GM23338 (cell line): ENCODE measurements at regions not wholly inside any gene's neighbourhood (a gene's known extent, or its start where the extent isn't known, plus 50 kb on each side); places are given as distances from the start of the nearest gene placed in this dataset.

Experiments
- CREB1 ChIP-seq: fragments of 250-450 bp; sonication (Bioruptor Pico); IDR thresholded peaks from 2 replicates; pipeline ENCODE4 v1.5.0; 2020; ENCODE audit warnings: low read depth, mild to moderate bottlenecking, moderate library complexity
- CTCF ChIP-seq, 2 experiments: fragments of 200-600 bp in 1 of 2; sonication (generic) in 1 of 2; conservative IDR thresholded peaks; 2 replicates each; pipeline versions ENCODE4 v1.5.1 to v1.6.1; 2016 to 2017; ENCODE audit warnings: antibody characterized with exemption in 2 of 2, low read depth in 2 of 2, mild to moderate bottlenecking in 2 of 2, moderate library complexity in 1 of 2
- ETS1 ChIP-seq: IDR thresholded peaks from 2 replicates; pipeline ENCODE4 v1.6.1; 2016; ENCODE audit warnings: antibody characterized with exemption
- EZH2 ChIP-seq: fragments of 200-600 bp; sonication (generic); IDR thresholded peaks from one replicate; pipeline ENCODE4 v1.8.0; 2017; ENCODE audit warnings: antibody characterized with exemption, mild to moderate bottlenecking, low read depth; ENCODE audit not compliant: unreplicated experiment
- EZH2phosphoT487 ChIP-seq: fragments of 200-600 bp; sonication (generic); IDR thresholded peaks from one replicate; pipeline ENCODE4 v1.8.1; 2018; ENCODE audit warnings: antibody characterized with exemption; ENCODE audit not compliant: unreplicated experiment
- JUNB ChIP-seq: IDR thresholded peaks from one replicate; pipeline ENCODE4 v1.6.1; 2016; ENCODE audit warnings: antibody characterized with exemption; ENCODE audit not compliant: unreplicated experiment
- NANOG ChIP-seq: IDR thresholded peaks from 2 replicates; pipeline ENCODE4 v1.6.1; 2016; ENCODE audit warnings: antibody characterized with exemption, borderline replicate concordance
- POLR2AphosphoS5 ChIP-seq: IDR thresholded peaks from 2 replicates; pipeline ENCODE4 v1.6.1; 2016; ENCODE audit warnings: antibody characterized with exemption, low read depth
- STAT1 ChIP-seq: IDR thresholded peaks from one replicate; pipeline ENCODE4 v1.6.1; 2016; ENCODE audit warnings: antibody characterized with exemption; ENCODE audit not compliant: unreplicated experiment
- ZNF114 ChIP-seq: fragments of 250-450 bp; sonication (Bioruptor Pico); IDR thresholded peaks from 2 replicates; pipeline ENCODE4 v1.5.0; 2020; ENCODE audit warnings: mild to moderate bottlenecking, moderate library complexity
- ZNF331 ChIP-seq: fragments of 250-450 bp; sonication (Bioruptor Pico); IDR thresholded peaks from 2 replicates; pipeline ENCODE4 v1.5.0; 2020; ENCODE audit warnings: low read depth, mild to moderate bottlenecking, moderate library complexity
- ZNF462 ChIP-seq: fragments of 250-450 bp; sonication (Bioruptor Pico); IDR thresholded peaks from 2 replicates; pipeline ENCODE4 v1.5.0; 2020; ENCODE audit warnings: mild to moderate bottlenecking, moderate library complexity
- TF ChIP-seq, protein P1 (sequence below): IDR thresholded peaks from one replicate; pipeline ENCODE4 v1.6.1; 2018; ENCODE audit warnings: antibody characterized with exemption; ENCODE audit not compliant: unreplicated experiment

- no peak for TF ChIP-seq CTCF (conservative IDR thresholded peaks at IDR 0.05; ENCODE audit: low read depth in 2 of 2)
- no peak for TF ChIP-seq ZNF462 (CRISPR knock-in tag)
- TF ChIP-seq EZH2 = no peak
- no peak for TF ChIP-seq EZH2phosphoT487
- no peak for TF ChIP-seq POLR2AphosphoS5
- TF ChIP-seq JUNB = no peak
- TF ChIP-seq, protein P1, sequence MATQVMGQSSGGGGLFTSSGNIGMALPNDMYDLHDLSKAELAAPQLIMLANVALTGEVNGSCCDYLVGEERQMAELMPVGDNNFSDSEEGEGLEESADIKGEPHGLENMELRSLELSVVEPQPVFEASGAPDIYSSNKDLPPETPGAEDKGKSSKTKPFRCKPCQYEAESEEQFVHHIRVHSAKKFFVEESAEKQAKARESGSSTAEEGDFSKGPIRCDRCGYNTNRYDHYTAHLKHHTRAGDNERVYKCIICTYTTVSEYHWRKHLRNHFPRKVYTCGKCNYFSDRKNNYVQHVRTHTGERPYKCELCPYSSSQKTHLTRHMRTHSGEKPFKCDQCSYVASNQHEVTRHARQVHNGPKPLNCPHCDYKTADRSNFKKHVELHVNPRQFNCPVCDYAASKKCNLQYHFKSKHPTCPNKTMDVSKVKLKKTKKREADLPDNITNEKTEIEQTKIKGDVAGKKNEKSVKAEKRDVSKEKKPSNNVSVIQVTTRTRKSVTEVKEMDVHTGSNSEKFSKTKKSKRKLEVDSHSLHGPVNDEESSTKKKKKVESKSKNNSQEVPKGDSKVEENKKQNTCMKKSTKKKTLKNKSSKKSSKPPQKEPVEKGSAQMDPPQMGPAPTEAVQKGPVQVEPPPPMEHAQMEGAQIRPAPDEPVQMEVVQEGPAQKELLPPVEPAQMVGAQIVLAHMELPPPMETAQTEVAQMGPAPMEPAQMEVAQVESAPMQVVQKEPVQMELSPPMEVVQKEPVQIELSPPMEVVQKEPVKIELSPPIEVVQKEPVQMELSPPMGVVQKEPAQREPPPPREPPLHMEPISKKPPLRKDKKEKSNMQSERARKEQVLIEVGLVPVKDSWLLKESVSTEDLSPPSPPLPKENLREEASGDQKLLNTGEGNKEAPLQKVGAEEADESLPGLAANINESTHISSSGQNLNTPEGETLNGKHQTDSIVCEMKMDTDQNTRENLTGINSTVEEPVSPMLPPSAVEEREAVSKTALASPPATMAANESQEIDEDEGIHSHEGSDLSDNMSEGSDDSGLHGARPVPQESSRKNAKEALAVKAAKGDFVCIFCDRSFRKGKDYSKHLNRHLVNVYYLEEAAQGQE = no peak
- TF ChIP-seq CREB1 (CRISPR knock-in tag) = no peak
- no peak for TF ChIP-seq ZNF114 (CRISPR knock-in tag)
- no peak for TF ChIP-seq STAT1
- no peak for TF ChIP-seq ETS1
- TF ChIP-seq ZNF331 = no peak
- no peak for TF ChIP-seq NANOG
Observed at GRCh38 chr7:9201928-9202327, 768.5 kb downstream of the NXPH1 start.
